Suprapubic skin (tissue), 4 donors: ENCODE measurements at regions not wholly inside any gene's neighbourhood (a gene's known extent, or its start where the extent isn't known, plus 50 kb on each side); places are given as distances from the start of the nearest gene placed in this dataset.

Source experiments
- DNase-seq, 2 donors: peaks; one replicate each; pipeline ENCODE4 v3.0.0-alpha.2; 2019; ENCODE audit warnings: low spot score in 2 of 2
- H3K27ac ChIP-seq: fragments of 200-600 bp; sonication (generic); one replicate; pipeline ENCODE4 v1.5.1; 2019
- H3K27me3 ChIP-seq: fragments of 200-600 bp; sonication (generic); one replicate; pipeline ENCODE4 v1.5.1; 2019
- H3K36me3 ChIP-seq: fragments of 200-600 bp; sonication (generic); one replicate; pipeline ENCODE4 v1.5.1; 2019
- H3K4me1 ChIP-seq: fragments of 200-600 bp; sonication (generic); one replicate; pipeline ENCODE4 v1.5.1; 2019
- H3K4me3 ChIP-seq: fragments of 200-600 bp; sonication (generic); one replicate; pipeline ENCODE4 v1.5.1; 2019; ENCODE audit warnings: mild to moderate bottlenecking
- H3K9me3 ChIP-seq: fragments of 200-600 bp; sonication (generic); one replicate; pipeline ENCODE4 v1.5.1; 2019
- CTCF ChIP-seq, 2 donors: fragments of 200-600 bp in 1 of 2; fragments of 450-650 bp in 1 of 2; sonication (generic) in 1 of 2; IDR thresholded peaks; one replicate each; pipeline ENCODE4 v1.5.1; 2016 to 2019; ENCODE audit warnings: antibody characterized with exemption in 2 of 2, mild to moderate bottlenecking in 1 of 2, moderate library complexity in 1 of 2
- EP300 ChIP-seq: sonication (generic); formaldehyde crosslinking; IDR thresholded peaks from one replicate; pipeline ENCODE4 v1.6.1; 2017; ENCODE audit warnings: antibody characterized with exemption
- POLR2A ChIP-seq, 2 donors: fragments of 450-650 bp; IDR thresholded peaks; one replicate each; pipeline ENCODE4 v1.6.1; 2017; ENCODE audit warnings: antibody characterized with exemption in 2 of 2, mild to moderate bottlenecking in 2 of 2, moderate library complexity in 2 of 2
- POLR2AphosphoS5 ChIP-seq, 3 donors: sonication (generic); formaldehyde crosslinking; IDR thresholded peaks; one replicate each; pipeline ENCODE4 v1.6.1; 2017; ENCODE audit warnings: antibody characterized with exemption in 3 of 3
- WGBS: methylation state at CpG from one replicate; pipeline ENCODE4 v1.1.5; 2018; 5-methylcytosine and 5-hydroxymethylcytosine counted together

- Histone ChIP-seq H3K27ac (no peak overlapping the region), H3K4me3 (no peak overlapping the region), H3K4me1 (peaks cover 12% of the 10 kb centered on the region), H3K36me3 (peaks cover 16% of the 10 kb centered on the region), H3K9me3 (no peaks in the 10 kb centered on the region), H3K27me3 (no peaks in the 10 kb centered on the region)
- DNase-seq = no peak
- WGBS = 29% methylated on average over 3 of the region's 3 CpGs
- TF ChIP-seq POLR2AphosphoS5 (IDR thresholded peaks at IDR 0.05) (no peak), CTCF (IDR thresholded peaks at IDR 0.05) (no peak), EP300 (no peak), POLR2A (IDR thresholded peaks at IDR 0.05) (no peak)
These were observed 210.4 kb upstream of the RGS6 start for GRCh38 chr14:71721791-71722190.

GRCh38 chr14:71722885-71723284 is 209.3 kb upstream of the RGS6 start:
- 94% methylated on average over 6 of the region's 6 CpGs for WGBS
- H3K4me3 ChIP-seq = no peak overlapping the region
- H3K27me3 ChIP-seq = no peaks in the 10 kb centered on the region
- no peak for DNase-seq
- TF ChIP-seq POLR2AphosphoS5 (IDR thresholded peaks at IDR 0.05) = no peak
- TF ChIP-seq CTCF (IDR thresholded peaks at IDR 0.05) = no peak
- TF ChIP-seq POLR2A (IDR thresholded peaks at IDR 0.05) = no peak
- TF ChIP-seq EP300 = no peak
- H3K27ac ChIP-seq = no peak overlapping the region
- no peaks in the 10 kb centered on the region for H3K9me3 ChIP-seq
- peaks cover 15% of the 10 kb centered on the region for H3K36me3 ChIP-seq
- H3K4me1 ChIP-seq = peaks cover 12% of the 10 kb centered on the region

GRCh38 chr14:71725922-71726579 is 206.2 kb upstream of the RGS6 start:
- peaks cover 12% of the 10 kb centered on the region for H3K4me1 ChIP-seq
- peaks cover 34% of the 10 kb centered on the region for H3K36me3 ChIP-seq
- no peak overlapping the region for H3K27ac ChIP-seq
- H3K9me3 ChIP-seq = no peaks in the 10 kb centered on the region
- 62% methylated on average over 7 of the region's 7 CpGs for WGBS
- H3K4me3 ChIP-seq = no peak overlapping the region
- TF ChIP-seq EP300 = no peak
- no peak for TF ChIP-seq POLR2AphosphoS5 (IDR thresholded peaks at IDR 0.05)
- no peak for TF ChIP-seq CTCF (IDR thresholded peaks at IDR 0.05)
- no peak for TF ChIP-seq POLR2A (IDR thresholded peaks at IDR 0.05)
- H3K27me3 ChIP-seq = no peaks in the 10 kb centered on the region
- DNase-seq = no peak

GRCh38 chr14:71726580-71727021 is 205.6 kb upstream of the RGS6 start:
- Histone ChIP-seq H3K36me3 (peaks cover 39% of the 10 kb centered on the region), H3K9me3 (no peaks in the 10 kb centered on the region), H3K27ac (no peak overlapping the region), H3K27me3 (no peaks in the 10 kb centered on the region), H3K4me3 (no peak overlapping the region), H3K4me1 (peaks cover 12% of the 10 kb centered on the region)
- 79% methylated on average over 3 of the region's 3 CpGs for WGBS
- no peak for DNase-seq
- no peak for TF ChIP-seq POLR2AphosphoS5 (IDR thresholded peaks at IDR 0.05)
- no peak for TF ChIP-seq CTCF (IDR thresholded peaks at IDR 0.05)
- TF ChIP-seq EP300 = no peak
- no peak for TF ChIP-seq POLR2A (IDR thresholded peaks at IDR 0.05)

- Histone ChIP-seq H3K27ac (no peak overlapping the region), H3K4me1 (peaks cover 12% of the 10 kb centered on the region), H3K36me3 (peaks cover 47% of the 10 kb centered on the region), H3K4me3 (no peak overlapping the region), H3K27me3 (no peaks in the 10 kb centered on the region), H3K9me3 (no peaks in the 10 kb centered on the region)
- DNase-seq = no peak
- WGBS = 91% methylated on average over 3 of the region's 3 CpGs
- TF ChIP-seq POLR2A (IDR thresholded peaks at IDR 0.05) (no peak), CTCF (IDR thresholded peaks at IDR 0.05) (no peak), POLR2AphosphoS5 (IDR thresholded peaks at IDR 0.05) (no peak), EP300 (no peak)
These were observed 203.8 kb upstream of the RGS6 start for GRCh38 chr14:71728386-71728785.
